HEK293 (cell line): ENCODE measurements at regions not wholly inside any gene's neighbourhood (a gene's known extent, or its start where the extent isn't known, plus 50 kb on each side); places are given as distances from the start of the nearest gene placed in this dataset.

ENCODE experiments used
- CTCF ChIA-PET: fragments of 350-600 bp; formaldehyde crosslinking; extraction: SDS; loops from one replicate; lab custom pipeline; 2021; ENCODE audit warnings: antibody characterized with exemption; lab: Yijun Ruan, JAX
- POLR2A ChIA-PET: fragments of 300-600 bp; formaldehyde crosslinking; extraction: SDS; loops from one replicate; lab custom pipeline; 2020; ENCODE audit warnings: antibody characterized with exemption, inconsistent platforms; lab: Yijun Ruan, JAX
- H3K27ac ChIP-seq: fragments of 200-500 bp; sonication (Bioruptor generic); 2 replicates; pipeline ENCODE4 v1.5.1; 2014; ENCODE audit warnings: low read depth, low read length, control low read depth, inconsistent platforms; ENCODE audit errors: extremely low read depth
- H3K36me3 ChIP-seq, 2 experiments: fragments of 200-500 bp in 1 of 2; sonication (Bioruptor generic) in 1 of 2; 1 replicate in 1 of 2; 2 replicates in 1 of 2; pipeline ENCODE4 v1.5.1; 2014 to 2017; ENCODE audit warnings: inconsistent platforms in 2 of 2, low read length in 2 of 2; ENCODE audit not compliant: control insufficient read depth in 2 of 2, insufficient read depth in 1 of 2
- H3K4me1 ChIP-seq: fragments of 200-500 bp; sonication (Bioruptor generic); 2 replicates; pipeline ENCODE4 v1.5.1; 2014; ENCODE audit warnings: mild to moderate bottlenecking, low read length, inconsistent platforms; ENCODE audit not compliant: control insufficient read depth, insufficient read depth
- H3K4me3 ChIP-seq: 2 replicates; pipeline ENCODE4 v1.5.1; 2011; ENCODE audit warnings: low read depth, mild to moderate bottlenecking, control low read depth, low read length, moderate library complexity
- H3K9me3 ChIP-seq: fragments of 200-500 bp; sonication (Bioruptor generic); 2 replicates; pipeline ENCODE4 v1.5.1; 2014; ENCODE audit warnings: low read depth, low read length, inconsistent platforms; ENCODE audit not compliant: control insufficient read depth, insufficient read depth
- ELK4 ChIP-seq: IDR thresholded peaks from 2 replicates; pipeline ENCODE4 v1.6.1; 2011; ENCODE audit warnings: mild to moderate bottlenecking, low read depth, low read length, borderline replicate concordance
- GFI1B ChIP-seq: fragments of 450-650 bp; formaldehyde crosslinking; IDR thresholded peaks from 2 replicates; pipeline ENCODE4 v1.5.1; 2016; ENCODE audit warnings: missing biosample characterization, missing genetic modification characterization
- GLI2 ChIP-seq: fragments of 450-650 bp; formaldehyde crosslinking; IDR thresholded peaks from 2 replicates; pipeline ENCODE4; 2017; ENCODE audit warnings: missing biosample characterization, missing genetic modification characterization, low read depth, borderline replicate concordance
- PRDM10 ChIP-seq: fragments of 450-650 bp; formaldehyde crosslinking; IDR thresholded peaks from 2 replicates; pipeline ENCODE4 v1.5.1; 2016; ENCODE audit warnings: missing biosample characterization, missing genetic modification characterization
- PRDM4 ChIP-seq: fragments of 450-650 bp; formaldehyde crosslinking; IDR thresholded peaks from 2 replicates; pipeline ENCODE4 v1.5.1; 2017; ENCODE audit warnings: missing biosample characterization, missing genetic modification characterization
- PRDM6 ChIP-seq: fragments of 450-650 bp; formaldehyde crosslinking; IDR thresholded peaks from 2 replicates; pipeline ENCODE4 v1.5.1; 2017; ENCODE audit warnings: missing biosample characterization, missing genetic modification characterization
- ZBTB7A ChIP-seq: fragments of 450-650 bp; formaldehyde crosslinking; IDR thresholded peaks from 2 replicates; pipeline ENCODE4 v1.5.1; 2016; ENCODE audit warnings: low read depth, missing biosample characterization, missing genetic modification characterization
- ZBTB8A ChIP-seq: fragments of 450-650 bp; formaldehyde crosslinking; IDR thresholded peaks from 2 replicates; pipeline ENCODE4 v1.5.1; 2016; ENCODE audit warnings: missing biosample characterization, missing genetic modification characterization
- ZNF155 ChIP-seq: fragments of 450-650 bp; formaldehyde crosslinking; IDR thresholded peaks from 2 replicates; pipeline ENCODE4 v1.5.1; 2016; ENCODE audit warnings: missing biosample characterization, missing genetic modification characterization
- ZNF174 ChIP-seq: fragments of 450-650 bp; formaldehyde crosslinking; IDR thresholded peaks from 2 replicates; pipeline ENCODE4 v1.5.0; 2017; ENCODE audit warnings: missing biosample characterization, mild to moderate bottlenecking, missing genetic modification characterization
- ZNF2 ChIP-seq: fragments of 450-650 bp; formaldehyde crosslinking; IDR thresholded peaks from 2 replicates; pipeline ENCODE4 v1.5.1; 2016; ENCODE audit warnings: missing biosample characterization, missing genetic modification characterization
- ZNF24 ChIP-seq: fragments of 450-650 bp; formaldehyde crosslinking; IDR thresholded peaks from 2 replicates; pipeline ENCODE4 v1.5.1; 2016; ENCODE audit warnings: missing biosample characterization, missing genetic modification characterization
- ZNF248 ChIP-seq: fragments of 450-650 bp; formaldehyde crosslinking; IDR thresholded peaks from 2 replicates; pipeline ENCODE4 v1.5.1; 2017; ENCODE audit warnings: missing biosample characterization, missing genetic modification characterization
- ZNF26 ChIP-seq: fragments of 450-650 bp; formaldehyde crosslinking; IDR thresholded peaks from 2 replicates; pipeline ENCODE4 v1.5.1; 2016; ENCODE audit warnings: missing biosample characterization, missing genetic modification characterization
- ZNF404 ChIP-seq: fragments of 450-650 bp; formaldehyde crosslinking; IDR thresholded peaks from 2 replicates; pipeline ENCODE4 v1.5.1; 2017; ENCODE audit warnings: missing biosample characterization, missing genetic modification characterization
- ZNF501 ChIP-seq: fragments of 450-650 bp; formaldehyde crosslinking; IDR thresholded peaks from 2 replicates; pipeline ENCODE4 v1.5.1; 2016; ENCODE audit warnings: missing biosample characterization, missing genetic modification characterization
- ZNF561 ChIP-seq: fragments of 450-650 bp; IDR thresholded peaks from 2 replicates; pipeline ENCODE4 v1.5.1; 2018; ENCODE audit warnings: missing biosample characterization, missing genetic modification characterization, borderline replicate concordance
- ZNF600 ChIP-seq: fragments of 450-650 bp; formaldehyde crosslinking; IDR thresholded peaks from 2 replicates; pipeline ENCODE4 v1.5.1; 2016; ENCODE audit warnings: missing biosample characterization, missing genetic modification characterization
- ZNF610 ChIP-seq: fragments of 450-650 bp; formaldehyde crosslinking; IDR thresholded peaks from 2 replicates; pipeline ENCODE4 v1.5.1; 2016; ENCODE audit warnings: missing biosample characterization, missing genetic modification characterization, borderline replicate concordance
- ZNF623 ChIP-seq: fragments of 450-650 bp; formaldehyde crosslinking; IDR thresholded peaks from 2 replicates; pipeline ENCODE4 v1.5.1; 2016; ENCODE audit warnings: missing biosample characterization, missing genetic modification characterization
- ZNF626 ChIP-seq: fragments of 450-650 bp; sonication (Bioruptor Pico); formaldehyde crosslinking; IDR thresholded peaks from 2 replicates; pipeline ENCODE4 v1.5.1; 2018; ENCODE audit warnings: missing biosample characterization, missing genetic modification characterization, inconsistent platforms
- ZNF629 ChIP-seq: fragments of 450-650 bp; formaldehyde crosslinking; IDR thresholded peaks from 2 replicates; pipeline ENCODE4 v1.5.1; 2017; ENCODE audit warnings: missing biosample characterization, missing genetic modification characterization
- ZSCAN18 ChIP-seq: fragments of 450-650 bp; formaldehyde crosslinking; IDR thresholded peaks from 2 replicates; pipeline ENCODE4 v1.5.1; 2016; ENCODE audit warnings: missing biosample characterization, missing genetic modification characterization

GRCh38 chr1:80825067-80825466 is 975.7 kb upstream of the ADGRL2 start (continued):
- TF ChIP-seq ZNF561 (tag by site-specific recombination) = peak; percentile 76; the same call in 1 of the 2 replicates
- peak; percentile 76; the same call in 1 of the 2 replicates for TF ChIP-seq PRDM4
- TF ChIP-seq PRDM6 (tag by site-specific recombination) = peak; percentile 97
- peak; percentile 30; the same call in 1 of the 2 replicates for TF ChIP-seq ZBTB8A (tag by site-specific recombination)
- TF ChIP-seq GLI2 (tag by site-specific recombination) = peak; percentile 25; the same call in 1 of the 2 replicates
- no peak for TF ChIP-seq ZNF623 (tag by site-specific recombination)

- Histone ChIP-seq H3K36me3 (no peaks in the 10 kb centered on the region), H3K4me1 (no peaks in the 10 kb centered on the region), H3K4me3 (no peak overlapping the region), H3K27ac (no peak overlapping the region), H3K9me3 (no peaks in the 10 kb centered on the region)
- ChIA-PET CTCF (interaction anchor here (1.3 kb wide), 1 partner anchor 10 kb away, joined by 3 read pairs; no protein-coding TSS in a partner anchor), POLR2A (no interaction called here)
- no peak for TF ChIP-seq GFI1B (tag by site-specific recombination)
- TF ChIP-seq ZNF626 (tag by site-specific recombination) = no peak
- TF ChIP-seq ELK4 = no peak
- no peak for TF ChIP-seq ZNF174
- TF ChIP-seq ZNF561 (tag by site-specific recombination) = no peak
- no peak for TF ChIP-seq ZNF2
- no peak for TF ChIP-seq ZNF501 (tag by site-specific recombination)
- TF ChIP-seq ZSCAN18 (tag by site-specific recombination) = no peak
- TF ChIP-seq PRDM10 (tag by site-specific recombination) = no peak
- no peak for TF ChIP-seq ZNF404 (tag by site-specific recombination)
- TF ChIP-seq ZNF248 = no peak
- TF ChIP-seq ZNF629 (tag by site-specific recombination) = no peak
- TF ChIP-seq ZNF600 (tag by site-specific recombination) = no peak
- TF ChIP-seq ZNF155 = no peak
- no peak for TF ChIP-seq ZBTB7A (tag by site-specific recombination)
- TF ChIP-seq ZNF24 (tag by site-specific recombination) = no peak
- no peak for TF ChIP-seq ZNF610 (tag by site-specific recombination)
- TF ChIP-seq ZNF26 (tag by site-specific recombination) = no peak
Observed at GRCh38 chr1:80818211-80818610, 982.5 kb upstream of the ADGRL2 start.
